ENCODE measurements at regions not wholly inside any gene's neighbourhood (a gene's known extent, or its start where the extent isn't known, plus 50 kb on each side); places are given as distances from the start of the nearest gene placed in this dataset.

- TF ChIP-seq EZH2phosphoT487 (IDR thresholded peaks at IDR 0.05; ENCODE audit: borderline replicate concordance, low read length) (no peak), CTCF (IDR thresholded peaks at IDR 0.05; ENCODE audit: low read depth, low read length, poor library complexity, severe bottlenecking) (no peak)
- Histone ChIP-seq H3K79me2 (ENCODE audit: control insufficient read depth, low read length) (no peaks in the 10 kb centered on the region), H3K4me2 (ENCODE audit: low read length) (no peak overlapping the region), H3K36me3 (ENCODE audit: control insufficient read depth, low read length) (no peaks in the 10 kb centered on the region), H3K4me1 (ENCODE audit: control insufficient read depth, low read length) (no peaks in the 10 kb centered on the region), H3K27ac (ENCODE audit: low read depth, low read length) (no peak overlapping the region), H3K9me2 (replicated peaks; ENCODE audit: control insufficient read depth, low read length) (no peaks in the 10 kb centered on the region), H3K27me3 (ENCODE audit: control insufficient read depth, low read length) (no peaks in the 10 kb centered on the region), H4K20me1 (ENCODE audit: control insufficient read depth, insufficient read depth, low read depth, low read length) (no peaks in the 10 kb centered on the region), H3F3A (ENCODE audit: control insufficient read depth, insufficient read depth) (no peaks in the 10 kb centered on the region), H3K4me3 (ENCODE audit: low read length) (no peak overlapping the region), H3K9me3 (ENCODE audit: control insufficient read depth, insufficient read depth, low read length) (no peaks in the 10 kb centered on the region)
Measured at GRCh38 chr4:137420901-137421396, 111.3 kb downstream of the PCDH18 start.

- no peak overlapping the region for H3K4me3 ChIP-seq (ENCODE audit: low read length)
- no peak for TF ChIP-seq CTCF (IDR thresholded peaks at IDR 0.05; ENCODE audit: low read depth, low read length, poor library complexity, severe bottlenecking)
- TF ChIP-seq EZH2phosphoT487 (IDR thresholded peaks at IDR 0.05; ENCODE audit: borderline replicate concordance, low read length), result no peak
- H3K4me1 ChIP-seq (ENCODE audit: control insufficient read depth, low read length), result no peaks in the 10 kb centered on the region
- H3K9me3 ChIP-seq (ENCODE audit: control insufficient read depth, insufficient read depth, low read length), result no peaks in the 10 kb centered on the region
- no peaks in the 10 kb centered on the region for H3K36me3 ChIP-seq (ENCODE audit: control insufficient read depth, low read length)
- no peak overlapping the region for H3K4me2 ChIP-seq (ENCODE audit: low read length)
- no peaks in the 10 kb centered on the region for H4K20me1 ChIP-seq (ENCODE audit: control insufficient read depth, insufficient read depth, low read depth, low read length)
- no peaks in the 10 kb centered on the region for H3K9me2 ChIP-seq (replicated peaks; ENCODE audit: control insufficient read depth, low read length)
- H3K79me2 ChIP-seq (ENCODE audit: control insufficient read depth, low read length), result no peaks in the 10 kb centered on the region
- no peaks in the 10 kb centered on the region for H3F3A ChIP-seq (ENCODE audit: control insufficient read depth, insufficient read depth)
- H3K27me3 ChIP-seq (ENCODE audit: control insufficient read depth, low read length), result no peaks in the 10 kb centered on the region
- no peak overlapping the region for H3K27ac ChIP-seq (ENCODE audit: low read depth, low read length)
Measured at GRCh38 chr4:137417676-137418075, 114.6 kb downstream of the PCDH18 start.

- Histone ChIP-seq H3F3A (ENCODE audit: control insufficient read depth, insufficient read depth) (no peaks in the 10 kb centered on the region), H3K27ac (ENCODE audit: low read depth, low read length) (no peak overlapping the region), H3K36me3 (ENCODE audit: control insufficient read depth, low read length) (no peaks in the 10 kb centered on the region), H3K9me2 (replicated peaks; ENCODE audit: control insufficient read depth, low read length) (no peaks in the 10 kb centered on the region), H4K20me1 (ENCODE audit: control insufficient read depth, insufficient read depth, low read depth, low read length) (no peaks in the 10 kb centered on the region), H3K4me1 (ENCODE audit: control insufficient read depth, low read length) (no peaks in the 10 kb centered on the region), H3K79me2 (ENCODE audit: control insufficient read depth, low read length) (no peaks in the 10 kb centered on the region), H3K27me3 (ENCODE audit: control insufficient read depth, low read length) (no peaks in the 10 kb centered on the region), H3K9me3 (ENCODE audit: control insufficient read depth, insufficient read depth, low read length) (no peaks in the 10 kb centered on the region), H3K4me2 (ENCODE audit: low read length) (no peak overlapping the region), H3K4me3 (ENCODE audit: low read length) (no peak overlapping the region)
- TF ChIP-seq EZH2phosphoT487 (IDR thresholded peaks at IDR 0.05; ENCODE audit: borderline replicate concordance, low read length), result no peak
- no peak for TF ChIP-seq CTCF (IDR thresholded peaks at IDR 0.05; ENCODE audit: low read depth, low read length, poor library complexity, severe bottlenecking)
Measured at GRCh38 chr4:137414802-137415201, 117.5 kb downstream of the PCDH18 start.
